Upper lobe of left lung (tissue), 6 donors: ENCODE measurements at regions not wholly inside any gene's neighbourhood (a gene's known extent, or its start where the extent isn't known, plus 50 kb on each side); places are given as distances from the start of the nearest gene placed in this dataset.
A peak's percentile ranks its signal among the peaks of the same experiment; 100 is the strongest.

Experiments used
- ATAC-seq, 2 donors: fragments of 200-7000 bp; cut with Tn5 transposase; one replicate each; pipeline ENCODE4 v1.9.1; 2022; ENCODE audit warnings: mild to moderate bottlenecking in 2 of 2, moderate library complexity in 2 of 2; ENCODE audit not compliant: low FRiP score in 2 of 2
- DNase-seq, 2 donors: peaks; one replicate each; pipeline ENCODE4 v3.0.0-alpha.2; 2019 to 2020
- H3K27ac ChIP-seq, 4 donors: fragments of 200-600 bp; sonication (generic); one replicate each; pipeline ENCODE4 v1.5.1; 2016 to 2019
- H3K27me3 ChIP-seq, 4 donors: fragments of 200-600 bp; sonication (generic); one replicate each; pipeline ENCODE4 v1.5.1; 2017 to 2019
- H3K36me3 ChIP-seq, 4 donors: fragments of 200-600 bp; sonication (generic); one replicate each; pipeline ENCODE4 v1.5.1; 2016 to 2019
- H3K4me1 ChIP-seq, 4 donors: fragments of 200-600 bp; sonication (generic); one replicate each; pipeline ENCODE4 v1.5.1; 2018 to 2019
- H3K4me3 ChIP-seq, 4 donors: fragments of 200-600 bp; sonication (generic); one replicate each; pipeline ENCODE4 v1.5.1; 2017 to 2019; ENCODE audit warnings: mild to moderate bottlenecking in 2 of 4, moderate library complexity in 1 of 4
- H3K9me3 ChIP-seq, 4 donors: fragments of 200-600 bp; sonication (generic); one replicate each; pipeline ENCODE4 v1.5.1; 2018 to 2019
- EP300 ChIP-seq, 4 donors: sonication (generic); formaldehyde crosslinking; IDR thresholded peaks; one replicate each; pipeline ENCODE4 v1.5.1; 2017; ENCODE audit warnings: antibody characterized with exemption in 4 of 4, control low read depth in 2 of 4
- POLR2A ChIP-seq, 4 donors: fragments of 450-650 bp; IDR thresholded peaks; one replicate each; pipeline ENCODE4 v1.5.1; 2016 to 2017; ENCODE audit warnings: antibody characterized with exemption in 4 of 4, mild to moderate bottlenecking in 2 of 4
- POLR2AphosphoS5 ChIP-seq, 2 donors: sonication (generic); formaldehyde crosslinking; IDR thresholded peaks; one replicate each; pipeline ENCODE4 v1.5.1; 2017; ENCODE audit warnings: antibody characterized with exemption in 2 of 2
- WGBS, 2 donors: methylation state at CpG; one replicate each; pipeline ENCODE4 v1.1.5; 2017 to 2018; 5-methylcytosine and 5-hydroxymethylcytosine counted together
- TF ChIP-seq, protein P1 (sequence below), 6 experiments: fragments of 450-650 bp in 4 of 6; fragments of 200-600 bp in 2 of 6; sonication (generic) in 2 of 6; IDR thresholded peaks; one replicate each; pipeline ENCODE4 v1.5.1; 2016 to 2019; ENCODE audit warnings: antibody characterized with exemption in 6 of 6
- donor health status: DM: no; HTN: no; CAD: no; lungs with moderate emphysema.
- donor health status: DM: no; HTN: yes; CAD: no; lungs with severe emphysema.

DNA sequence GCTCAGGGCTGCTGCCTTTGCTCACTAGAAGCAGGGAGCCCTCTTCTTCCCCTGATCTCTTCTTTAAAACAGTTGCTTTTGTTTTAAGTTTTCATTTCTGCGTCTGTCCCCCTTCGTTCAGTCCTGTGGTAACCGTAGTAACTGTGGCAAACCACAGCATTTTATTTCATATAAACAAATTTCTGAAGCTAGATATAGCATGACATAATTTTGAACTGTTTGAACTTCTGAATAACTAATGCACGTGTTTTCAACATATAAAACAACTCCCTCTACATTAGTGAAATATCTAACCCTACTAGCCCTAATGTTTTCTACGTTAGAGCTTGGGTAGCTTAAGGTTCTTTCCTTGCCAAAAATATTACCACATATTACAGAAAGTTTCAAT lies 104.6 kb downstream of the DISP1 start:
- Histone ChIP-seq H3K27me3 (no peaks in the 10 kb centered on the region), H3K9me3 (peaks cover 0 to 9% (median 7%) of the 10 kb centered on the region in 4 donors), H3K27ac (no peak overlapping the region), H3K36me3 (no peaks in the 10 kb centered on the region), H3K4me1 (peaks cover 0 to 22% (median 7%) of the 10 kb centered on the region in 4 donors), H3K4me3 (no peak overlapping the region)
- WGBS, 2 donors: 71 to 78% methylated on average over 5 of the region's 5 CpGs
- no peak for ATAC-seq
- no peak for DNase-seq
- no peak for TF ChIP-seq POLR2A (IDR thresholded peaks at IDR 0.05)
- TF ChIP-seq EP300 (IDR thresholded peaks at IDR 0.05): no peak
- no peak for TF ChIP-seq POLR2AphosphoS5 (IDR thresholded peaks at IDR 0.05)
- TF ChIP-seq, protein P1, sequence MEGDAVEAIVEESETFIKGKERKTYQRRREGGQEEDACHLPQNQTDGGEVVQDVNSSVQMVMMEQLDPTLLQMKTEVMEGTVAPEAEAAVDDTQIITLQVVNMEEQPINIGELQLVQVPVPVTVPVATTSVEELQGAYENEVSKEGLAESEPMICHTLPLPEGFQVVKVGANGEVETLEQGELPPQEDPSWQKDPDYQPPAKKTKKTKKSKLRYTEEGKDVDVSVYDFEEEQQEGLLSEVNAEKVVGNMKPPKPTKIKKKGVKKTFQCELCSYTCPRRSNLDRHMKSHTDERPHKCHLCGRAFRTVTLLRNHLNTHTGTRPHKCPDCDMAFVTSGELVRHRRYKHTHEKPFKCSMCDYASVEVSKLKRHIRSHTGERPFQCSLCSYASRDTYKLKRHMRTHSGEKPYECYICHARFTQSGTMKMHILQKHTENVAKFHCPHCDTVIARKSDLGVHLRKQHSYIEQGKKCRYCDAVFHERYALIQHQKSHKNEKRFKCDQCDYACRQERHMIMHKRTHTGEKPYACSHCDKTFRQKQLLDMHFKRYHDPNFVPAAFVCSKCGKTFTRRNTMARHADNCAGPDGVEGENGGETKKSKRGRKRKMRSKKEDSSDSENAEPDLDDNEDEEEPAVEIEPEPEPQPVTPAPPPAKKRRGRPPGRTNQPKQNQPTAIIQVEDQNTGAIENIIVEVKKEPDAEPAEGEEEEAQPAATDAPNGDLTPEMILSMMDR (IDR thresholded peaks at IDR 0.05): no peak

DNA sequence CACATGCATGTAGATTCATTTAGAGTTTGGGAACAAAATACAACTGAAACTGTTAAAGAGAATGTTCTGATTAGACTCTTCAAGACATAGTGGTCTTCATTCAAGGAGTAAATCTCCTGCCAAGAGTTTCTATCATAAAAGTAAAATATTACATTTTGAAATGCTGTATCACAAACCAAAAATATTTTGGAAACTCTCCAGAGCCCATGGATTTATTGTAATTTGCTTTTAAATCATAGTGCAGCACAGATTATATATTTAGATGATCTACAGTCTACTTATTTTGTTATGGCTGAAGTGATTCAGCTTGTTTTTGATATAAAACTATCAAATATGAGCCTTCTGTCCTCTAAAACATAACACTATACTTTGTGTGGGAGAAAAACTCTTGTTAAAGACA lies 105.3 kb downstream of the DISP1 start:
- peaks cover 0 to 17% (median 7%) of the 10 kb centered on the region in 4 donors for H3K4me1 ChIP-seq
- H3K27ac ChIP-seq: no peak overlapping the region
- no peak overlapping the region for H3K4me3 ChIP-seq
- no peaks in the 10 kb centered on the region for H3K27me3 ChIP-seq
- ATAC-seq (no peak), DNase-seq (no peak)
- TF ChIP-seq, protein P1 (IDR thresholded peaks at IDR 0.05): no peak
- TF ChIP-seq EP300 (IDR thresholded peaks at IDR 0.05) (no peak), POLR2A (IDR thresholded peaks at IDR 0.05) (no peak), POLR2AphosphoS5 (IDR thresholded peaks at IDR 0.05) (no peak)
- H3K9me3 ChIP-seq: peaks cover 0 to 9% (median 7%) of the 10 kb centered on the region in 4 donors
- H3K36me3 ChIP-seq: no peaks in the 10 kb centered on the region

- H3K36me3 ChIP-seq: no peaks in the 10 kb centered on the region
- no peak for DNase-seq
- TF ChIP-seq, protein P1 (IDR thresholded peaks at IDR 0.05): no peak
- TF ChIP-seq POLR2A (IDR thresholded peaks at IDR 0.05) (no peak), POLR2AphosphoS5 (IDR thresholded peaks at IDR 0.05) (no peak), EP300 (IDR thresholded peaks at IDR 0.05) (no peak)
- no peak overlapping the region for H3K27ac ChIP-seq
- H3K4me3 ChIP-seq: no peak overlapping the region
- H3K4me1 ChIP-seq: peaks cover 0 to 10% (median 8%) of the 10 kb centered on the region in 4 donors
- no peak for ATAC-seq
- no peaks in the 10 kb centered on the region for H3K27me3 ChIP-seq
- WGBS, 2 donors: 89 to 97% methylated on average over 1 of the region's 1 CpG
- peaks cover 0 to 6% (median 5%) of the 10 kb centered on the region in 4 donors for H3K9me3 ChIP-seq
Measured at GRCh38 chr1:222921945-222922344, 107.1 kb downstream of the DISP1 start.

- no peak for TF ChIP-seq EP300 (IDR thresholded peaks at IDR 0.05)
- TF ChIP-seq POLR2A (IDR thresholded peaks at IDR 0.05): no peak
- TF ChIP-seq, protein P1 (IDR thresholded peaks at IDR 0.05): no peak
- no peak for TF ChIP-seq POLR2AphosphoS5 (IDR thresholded peaks at IDR 0.05)
- peak overlapping the region in 1 of 4 donors; percentile 22 for H3K27ac ChIP-seq
- no peaks in the 10 kb centered on the region for H3K36me3 ChIP-seq
- H3K4me3 ChIP-seq: no peak overlapping the region
- H3K9me3 ChIP-seq: no peaks in the 10 kb centered on the region
- H3K27me3 ChIP-seq: no peaks in the 10 kb centered on the region
- ATAC-seq (no peak), DNase-seq (no peak)
- 59 to 62% methylated on average over 3 of the region's 3 CpGs for WGBS, 2 donors
- H3K4me1 ChIP-seq: peaks cover 5 to 10% (median 9%) of the 10 kb centered on the region in 4 donors
Measured at GRCh38 chr1:222923506-222923905, 108.7 kb downstream of the DISP1 start.

GRCh38 chr1:222924136-222924706 lies 109.4 kb downstream of the DISP1 start:
- peaks cover 5 to 10% (median 9%) of the 10 kb centered on the region in 4 donors for H3K4me1 ChIP-seq
- TF ChIP-seq EP300 (IDR thresholded peaks at IDR 0.05) (no peak), POLR2AphosphoS5 (IDR thresholded peaks at IDR 0.05) (no peak), POLR2A (IDR thresholded peaks at IDR 0.05) (no peak)
- TF ChIP-seq, protein P1 (IDR thresholded peaks at IDR 0.05): no peak
- no peak overlapping the region for H3K4me3 ChIP-seq
- no peaks in the 10 kb centered on the region for H3K27me3 ChIP-seq
- ATAC-seq (peak in 1 of 2 donors; percentile 45), DNase-seq (no peak)
- no peaks in the 10 kb centered on the region for H3K9me3 ChIP-seq
- H3K27ac ChIP-seq: peak overlapping the region in 1 of 4 donors; percentile 15
- H3K36me3 ChIP-seq: no peaks in the 10 kb centered on the region
